ENCODE measurements at regions not wholly inside any gene's neighbourhood (a gene's known extent, or its start where the extent isn't known, plus 50 kb on each side); places are given as distances from the start of the nearest gene placed in this dataset.

GRCh38 chr5:28788954-28789353 lies 1750.6 kb upstream of the CDH9 start:
- TF ChIP-seq CTCF (IDR thresholded peaks at IDR 0.05; ENCODE audit: low read depth, low read length), result no peak
- H3K4me3 ChIP-seq (ENCODE audit: low read depth, low read length), result no peak overlapping the region

- no peak overlapping the region for H3K4me3 ChIP-seq (ENCODE audit: low read depth, low read length)
- TF ChIP-seq CTCF (IDR thresholded peaks at IDR 0.05; ENCODE audit: low read depth, low read length), result no peak
These were observed 1741.8 kb upstream of the CDH9 start for GRCh38 chr5:28780083-28780692.

- TF ChIP-seq CTCF (IDR thresholded peaks at IDR 0.05; ENCODE audit: low read depth, low read length), result no peak
- H3K4me3 ChIP-seq (ENCODE audit: low read depth, low read length), result no peak overlapping the region
These were observed 1740.9 kb upstream of the CDH9 start for GRCh38 chr5:28779161-28779754.

GRCh38 chr5:28770307-28770706 lies 1731.9 kb upstream of the CDH9 start:
- H3K4me3 ChIP-seq (ENCODE audit: low read depth, low read length), result no peak overlapping the region
- no peak for TF ChIP-seq CTCF (IDR thresholded peaks at IDR 0.05; ENCODE audit: low read depth, low read length)

- TF ChIP-seq CTCF (IDR thresholded peaks at IDR 0.05; ENCODE audit: low read depth, low read length), result no peak
- no peak overlapping the region for H3K4me3 ChIP-seq (ENCODE audit: low read depth, low read length)
These were observed 1728.3 kb upstream of the CDH9 start for GRCh38 chr5:28766565-28767158.

GRCh38 chr5:28751396-28751795 lies 1713.0 kb upstream of the CDH9 start:
- no peak for TF ChIP-seq CTCF (IDR thresholded peaks at IDR 0.05; ENCODE audit: low read depth, low read length)
- H3K4me3 ChIP-seq (ENCODE audit: low read depth, low read length), result no peak overlapping the region

GRCh38 chr5:28750251-28750650 lies 1711.9 kb upstream of the CDH9 start:
- no peak for TF ChIP-seq CTCF (IDR thresholded peaks at IDR 0.05; ENCODE audit: low read depth, low read length)
- no peak overlapping the region for H3K4me3 ChIP-seq (ENCODE audit: low read depth, low read length)

Measured in WI38 (cell line).